GM21390 (cell line): ENCODE measurements at regions not wholly inside any gene's neighbourhood (a gene's known extent, or its start where the extent isn't known, plus 50 kb on each side); places are given as distances from the start of the nearest gene placed in this dataset.

Experiments used
- ATAC-seq: cut with Tn5 transposase; IDR thresholded peaks from one replicate; pipeline ENCODE4 v1.9.1; 2021; ENCODE audit not compliant: unreplicated experiment

DNA sequence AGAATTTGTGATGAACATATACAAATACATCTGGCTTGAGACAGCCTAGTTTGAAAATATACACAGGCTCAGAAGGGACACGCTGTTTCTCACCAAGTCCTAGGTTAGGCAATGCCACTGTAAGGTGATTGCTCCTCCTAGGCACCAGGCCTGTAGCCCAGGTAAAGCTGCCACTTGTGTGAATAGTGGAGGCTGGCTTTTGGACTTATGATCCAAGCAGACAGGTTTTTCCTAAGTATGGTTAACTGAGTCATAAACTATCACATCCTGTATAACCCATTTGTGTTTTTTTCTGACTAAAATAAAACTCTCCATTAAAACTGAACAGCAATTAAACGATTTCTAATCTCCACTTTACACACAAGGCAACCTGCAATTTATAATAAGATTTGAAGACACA is 81.0 kb downstream of the SEMA4F start:
- ATAC-seq: no peak

DNA sequence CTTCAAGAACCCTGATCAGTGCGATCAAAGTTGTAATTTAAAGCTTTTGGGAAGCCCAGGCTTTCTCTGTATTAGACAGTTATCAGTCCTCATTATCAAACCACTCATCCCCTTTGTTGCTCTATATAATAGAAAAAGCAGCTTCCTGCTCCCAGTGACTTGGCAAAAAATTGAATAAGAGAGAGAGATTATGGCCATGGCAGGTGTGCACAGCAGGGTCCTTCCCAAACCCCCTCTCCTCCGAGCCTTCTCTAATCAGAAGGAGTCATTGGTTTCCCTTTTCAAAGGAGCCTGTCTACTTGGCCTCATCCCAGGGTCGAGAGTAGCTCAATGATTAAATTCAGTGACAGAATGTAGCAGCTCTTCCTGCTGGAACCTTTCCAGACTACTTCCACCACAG is 81.5 kb downstream of the SEMA4F start:
- ATAC-seq: no peak

DNA sequence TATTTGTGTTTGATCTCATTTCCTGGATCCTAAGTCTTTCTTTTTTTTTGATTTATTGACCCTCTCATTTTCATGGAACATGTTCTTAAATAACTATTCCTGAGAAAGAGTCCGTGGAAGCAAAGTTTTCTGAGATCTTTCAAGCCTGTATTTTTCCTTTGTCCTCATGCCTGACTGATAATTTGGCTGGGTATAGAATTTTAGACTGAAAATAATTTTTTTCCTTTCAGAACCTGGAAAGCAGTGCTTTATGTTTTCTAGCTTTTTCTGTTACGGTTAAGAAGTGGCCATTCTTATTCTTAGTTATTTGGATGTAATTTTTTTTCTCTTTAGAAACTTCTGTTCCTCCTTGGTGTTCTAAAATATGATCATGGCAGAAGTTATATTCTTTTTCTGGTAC is 82.5 kb downstream of the SEMA4F start:
- ATAC-seq: no peak

DNA sequence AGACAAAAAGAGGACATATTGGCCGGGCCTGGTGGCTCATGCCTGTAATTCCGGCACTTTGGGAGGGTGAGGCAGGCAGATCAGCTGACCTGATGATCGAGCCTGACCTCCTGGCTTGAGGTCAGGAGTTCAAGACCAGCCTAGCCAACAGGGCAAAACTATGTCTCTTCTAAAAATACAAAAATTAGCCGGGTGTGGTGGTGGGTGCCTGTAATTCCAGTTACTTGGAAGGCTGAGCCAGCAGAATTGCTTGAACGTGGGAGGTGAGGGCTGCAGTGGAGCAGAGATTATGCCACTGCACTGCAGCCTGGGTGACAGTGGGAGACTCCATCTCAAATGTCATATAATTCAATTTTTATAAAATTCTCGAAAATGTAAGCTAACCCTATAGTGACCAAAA is 84.5 kb downstream of the SEMA4F start:
- no peak for ATAC-seq

DNA sequence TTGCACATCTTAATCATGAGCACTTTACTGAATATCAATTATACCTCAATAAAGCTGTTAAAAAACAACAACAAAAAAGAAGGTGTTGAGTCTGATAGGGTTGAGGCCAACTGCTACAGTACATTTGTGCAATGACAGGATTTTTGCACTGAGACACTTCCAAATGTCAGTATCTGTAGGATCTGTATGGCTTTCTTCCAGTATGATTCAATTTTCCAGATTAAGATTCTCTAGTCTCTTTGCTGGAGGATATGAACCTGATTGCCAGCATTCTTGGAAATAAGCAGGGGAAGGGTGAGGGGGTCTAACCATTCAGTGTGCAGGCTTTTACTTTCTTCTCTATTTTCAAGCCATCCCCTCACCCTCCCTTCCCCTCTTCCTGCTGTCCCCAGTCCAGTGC is 85.1 kb downstream of the SEMA4F start:
- no peak for ATAC-seq

DNA sequence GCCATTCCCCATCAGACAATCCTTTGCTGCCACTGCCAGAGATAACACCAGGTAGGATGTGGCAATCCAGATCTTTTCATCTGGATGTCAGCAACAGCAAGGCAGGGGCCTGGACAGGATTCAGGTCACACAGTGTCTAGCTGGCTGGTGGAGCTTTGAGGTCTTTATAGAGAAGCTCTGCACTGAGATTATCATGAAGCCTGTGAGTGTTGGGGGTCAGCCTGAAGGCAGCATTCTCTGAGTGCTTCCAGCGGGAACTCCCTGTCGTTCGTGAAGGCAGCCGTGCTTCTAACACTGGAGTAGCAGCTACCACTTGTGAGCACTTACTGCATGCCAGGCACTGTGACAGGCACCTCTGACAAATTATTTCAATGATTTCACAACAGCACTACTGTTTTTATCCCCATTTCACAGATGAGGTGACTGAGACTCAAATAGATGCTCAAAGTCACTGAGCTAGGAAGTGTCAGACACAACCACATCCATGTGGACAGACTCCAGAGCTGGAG is 85.7 kb downstream of the SEMA4F start:
- no peak for ATAC-seq

DNA sequence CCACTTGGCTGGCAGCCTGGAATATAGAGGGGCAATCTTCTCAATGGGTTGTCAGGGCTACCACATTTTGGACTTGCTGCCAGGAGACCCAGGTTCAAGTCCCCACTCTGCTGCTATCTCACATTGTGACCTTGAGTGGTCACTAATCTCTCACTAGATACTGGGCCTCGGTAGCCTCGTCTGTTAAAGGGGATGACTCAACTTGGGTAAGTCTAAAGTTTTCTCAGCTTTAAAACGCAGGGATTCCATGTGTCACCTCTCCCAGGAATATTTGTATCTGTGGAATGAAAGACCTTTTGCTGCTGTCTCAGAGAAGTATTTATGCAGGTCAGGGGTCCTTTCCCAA is 86.3 kb downstream of the SEMA4F start:
- ATAC-seq: no peak

DNA sequence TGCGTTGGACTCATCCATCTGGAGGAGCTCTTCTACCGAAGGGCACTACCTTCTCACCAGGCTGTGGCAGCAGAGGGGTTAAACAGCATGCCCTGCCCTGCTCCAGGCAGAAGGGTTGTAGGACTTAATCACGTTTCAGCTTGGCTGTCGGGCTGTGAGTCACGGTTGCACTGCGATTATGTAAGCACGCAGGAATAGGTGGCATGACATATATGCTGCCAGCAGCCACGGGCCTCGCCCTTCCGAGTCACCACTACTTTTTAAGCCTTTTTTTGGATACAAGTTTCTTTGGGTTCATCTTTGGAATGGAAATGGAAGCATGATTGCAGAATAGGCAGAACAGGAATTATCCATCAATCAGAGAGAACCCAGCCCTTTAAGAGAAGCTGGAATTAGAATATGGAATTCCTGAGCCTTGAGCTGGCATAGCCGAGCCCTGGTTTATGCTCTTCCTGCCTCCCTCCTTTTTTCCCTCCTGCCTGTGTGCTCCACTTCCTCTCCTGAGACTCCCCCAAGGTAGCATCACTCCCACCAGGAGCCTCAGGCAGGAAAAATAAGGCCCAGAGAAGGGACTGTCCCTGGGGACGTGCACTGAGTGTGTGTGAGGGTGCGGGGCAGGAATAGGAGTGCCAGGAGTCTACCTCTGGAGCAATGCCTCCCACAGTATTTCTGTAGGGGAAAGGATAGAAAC is 86.8 kb downstream of the SEMA4F start:
- no peak for ATAC-seq

DNA sequence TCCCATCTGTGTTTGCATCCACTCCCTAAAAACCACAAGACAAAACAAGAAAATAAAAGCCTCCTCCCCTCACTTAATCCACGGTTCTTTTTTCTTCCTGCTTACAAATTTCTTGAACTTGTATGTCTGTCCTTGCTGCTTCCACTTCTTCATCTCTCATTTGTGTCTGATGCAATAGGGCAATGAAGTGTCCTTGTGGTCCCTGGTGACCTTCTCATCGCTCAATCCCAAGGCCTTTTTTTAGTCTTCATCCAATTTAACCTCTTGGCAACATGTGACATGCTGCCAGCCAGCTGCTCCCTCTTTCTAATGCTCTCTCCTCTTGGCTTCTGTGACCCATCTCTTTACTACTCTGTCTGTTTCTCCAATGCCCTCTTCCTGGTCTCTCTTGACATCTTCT is 87.6 kb downstream of the SEMA4F start:
- ATAC-seq: no peak

DNA sequence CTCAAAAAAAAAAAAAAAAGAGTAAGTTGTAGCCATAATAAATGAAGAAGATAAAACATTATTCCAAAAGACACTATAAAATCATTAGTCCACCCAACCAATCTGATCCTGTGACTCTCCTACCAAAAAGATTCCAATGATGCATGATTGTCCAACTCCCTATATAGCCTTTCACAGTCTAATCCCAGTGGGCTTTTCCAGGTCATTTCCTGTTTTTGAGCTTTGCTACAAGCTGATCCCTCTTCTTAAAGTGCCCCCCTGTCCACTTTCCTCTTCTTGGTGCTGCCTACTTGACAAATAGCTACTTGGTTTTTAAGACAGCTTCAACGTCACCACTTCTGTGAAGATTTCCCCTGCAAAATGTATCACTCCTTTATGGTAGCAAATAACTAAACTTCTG is 88.4 kb downstream of the SEMA4F start:
- ATAC-seq: no peak

DNA sequence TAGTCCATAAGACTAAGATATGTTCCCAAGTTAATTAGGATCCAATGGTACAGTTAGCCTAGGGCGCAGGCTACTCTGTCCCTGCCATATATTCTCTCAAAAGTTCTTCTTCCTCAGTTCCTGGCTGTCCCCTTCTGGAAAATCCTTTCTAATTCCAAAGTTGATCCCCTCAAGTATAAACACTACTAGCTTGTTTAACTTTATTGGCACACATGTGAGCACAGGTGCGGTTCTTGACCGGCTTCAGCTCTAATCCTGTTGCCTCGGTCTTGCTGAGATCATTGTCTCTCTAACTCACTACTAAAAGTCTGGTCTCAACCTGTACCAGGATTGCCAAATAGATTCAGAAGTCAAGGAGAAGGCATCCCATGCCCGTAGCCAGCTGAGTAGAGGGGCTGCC is 89.0 kb downstream of the SEMA4F start:
- ATAC-seq: no peak

DNA sequence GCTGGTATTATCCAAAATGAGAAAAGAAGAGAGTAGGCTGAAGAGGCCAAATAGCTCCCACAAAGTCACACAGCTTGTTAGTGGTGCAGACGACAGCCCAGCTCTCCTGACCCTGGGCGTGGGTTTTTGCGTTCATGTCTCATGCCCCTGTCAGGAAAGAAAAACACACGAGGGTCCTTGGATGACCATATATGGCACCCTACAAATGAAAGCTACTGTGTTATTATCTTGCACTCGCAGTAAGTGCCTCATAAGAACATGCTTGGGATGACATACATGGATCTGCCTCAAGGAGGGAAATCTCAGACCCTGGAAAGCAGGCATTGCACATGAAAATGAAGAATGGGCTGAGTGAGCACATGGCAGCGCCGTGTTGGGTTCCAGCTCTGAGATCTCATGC is 89.7 kb downstream of the SEMA4F start:
- no peak for ATAC-seq

DNA sequence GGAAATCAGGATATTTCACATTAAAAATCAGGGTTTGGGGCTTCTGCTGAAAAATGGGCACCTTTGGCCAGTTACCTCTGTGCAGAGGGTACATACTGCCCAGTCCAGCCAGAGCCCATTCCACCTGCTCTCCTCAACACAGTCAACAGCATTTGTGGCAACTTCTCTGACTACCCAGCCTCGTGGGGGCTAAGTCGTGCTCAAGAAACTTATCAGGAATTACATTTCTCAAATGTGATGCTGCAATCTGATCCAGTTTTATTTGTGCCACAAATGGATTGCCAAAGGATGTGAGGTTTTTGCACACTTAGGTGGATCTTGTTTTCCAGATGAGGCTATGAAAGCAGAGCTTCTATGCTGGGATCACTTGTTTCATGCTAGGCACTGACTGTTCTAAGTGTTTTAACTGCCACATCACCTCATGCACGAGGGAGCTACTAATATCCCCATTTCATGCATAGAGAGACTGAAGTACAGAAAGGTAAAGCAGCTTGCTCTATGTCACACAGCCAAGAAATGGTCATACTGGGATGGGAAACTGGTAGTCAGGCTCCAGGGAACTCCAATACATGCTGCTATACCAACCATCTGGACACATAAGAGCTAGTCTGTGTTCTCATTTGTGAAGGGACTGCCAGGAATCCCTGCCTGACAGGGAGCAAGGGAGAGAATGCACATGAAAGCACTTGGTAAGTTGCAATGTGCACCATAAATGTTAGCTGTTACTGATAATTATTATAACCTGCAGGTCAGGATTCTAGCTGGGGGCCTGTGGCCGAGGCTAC is 89.0 kb upstream of the HK2 start:
- no peak for ATAC-seq

DNA sequence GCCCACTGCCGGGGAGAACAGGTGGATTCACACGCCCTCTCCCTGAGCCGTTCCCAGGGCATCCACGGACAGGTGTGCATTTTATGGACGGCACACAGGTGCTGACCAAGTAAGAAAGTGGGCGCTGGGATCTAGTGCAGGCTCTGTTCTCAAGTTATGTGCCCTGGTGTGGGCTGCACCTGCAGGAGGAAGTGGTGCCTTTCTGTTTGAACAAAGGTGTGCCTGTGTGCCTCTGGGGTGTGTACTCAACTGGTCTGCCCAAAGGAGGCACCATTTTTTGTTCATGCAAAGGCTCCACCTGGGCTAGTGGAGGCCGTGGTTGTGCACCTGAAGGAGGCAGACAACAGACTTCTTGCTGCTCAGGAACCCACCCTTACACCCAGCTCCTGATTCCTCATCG is 88.2 kb upstream of the HK2 start:
- ATAC-seq: no peak

DNA sequence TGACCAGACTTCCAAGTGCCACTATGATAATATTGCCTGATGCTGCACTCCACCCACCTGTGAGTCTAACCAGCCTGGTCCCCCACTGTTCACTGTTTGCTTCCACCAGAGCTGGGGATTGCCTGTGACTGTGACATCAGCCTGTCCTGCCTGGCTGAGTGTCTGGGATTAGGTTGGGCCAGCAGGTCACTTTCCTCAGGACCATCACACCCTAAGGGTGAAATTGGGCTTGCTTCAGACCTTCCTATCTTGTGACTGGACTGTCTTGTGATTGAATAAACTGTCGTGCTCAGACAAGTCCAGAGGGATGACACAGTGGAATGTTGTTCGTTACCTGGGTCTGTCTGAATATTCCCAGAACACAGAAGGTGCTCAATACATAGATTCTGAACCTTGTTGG is 87.4 kb upstream of the HK2 start:
- no peak for ATAC-seq

DNA sequence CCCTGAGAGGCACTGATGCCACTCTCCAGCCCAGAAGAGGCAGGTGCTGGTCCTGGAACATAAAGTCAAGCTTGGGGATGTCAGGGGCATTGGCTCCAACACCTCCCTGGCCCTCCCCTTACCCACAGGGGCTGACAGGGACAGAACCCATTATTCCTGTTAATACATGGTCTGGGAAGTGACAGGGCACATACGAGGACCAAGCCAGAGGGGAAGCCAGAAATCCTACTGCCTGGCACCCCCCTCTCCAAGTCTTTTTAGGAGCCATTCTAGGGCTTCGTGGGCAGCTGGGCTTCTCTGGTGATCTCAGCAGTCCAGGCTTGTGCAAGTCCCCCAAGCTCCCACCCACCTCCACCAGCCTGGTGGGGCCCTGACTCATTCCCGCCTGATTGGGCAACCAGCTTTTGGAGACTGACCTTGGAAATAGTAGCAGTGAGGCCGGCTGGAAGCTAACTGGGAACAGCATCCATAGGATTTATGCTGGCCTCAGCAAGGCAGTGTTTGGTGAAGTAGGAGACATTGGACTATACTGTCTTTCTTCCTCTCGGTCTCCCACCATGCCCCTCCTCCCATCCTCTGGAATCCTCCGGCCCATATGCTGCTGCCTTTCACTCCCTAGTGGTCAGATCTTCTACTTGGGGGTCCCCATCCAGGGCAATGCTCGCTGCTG is 86.4 kb upstream of the HK2 start:
- ATAC-seq: no peak

DNA sequence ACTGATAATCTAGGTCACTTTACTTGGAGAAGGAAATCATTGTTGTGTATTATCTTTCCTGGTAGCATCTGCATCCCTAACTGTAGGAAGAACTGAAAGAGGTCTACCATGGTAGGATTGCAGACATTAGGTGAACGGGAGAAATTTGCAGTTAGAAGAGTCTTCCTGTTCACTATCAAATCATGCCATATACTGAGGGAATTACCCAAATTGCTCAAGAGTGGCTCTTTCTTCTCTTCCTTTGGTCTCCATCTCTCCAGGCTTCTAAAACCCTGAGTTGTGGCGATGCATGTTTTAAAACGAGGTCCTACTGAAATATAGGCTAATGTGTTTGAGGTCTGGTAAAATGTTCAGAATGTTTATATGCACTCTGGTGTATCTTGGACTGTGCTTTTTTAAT is 85.3 kb upstream of the HK2 start:
- no peak for ATAC-seq

DNA sequence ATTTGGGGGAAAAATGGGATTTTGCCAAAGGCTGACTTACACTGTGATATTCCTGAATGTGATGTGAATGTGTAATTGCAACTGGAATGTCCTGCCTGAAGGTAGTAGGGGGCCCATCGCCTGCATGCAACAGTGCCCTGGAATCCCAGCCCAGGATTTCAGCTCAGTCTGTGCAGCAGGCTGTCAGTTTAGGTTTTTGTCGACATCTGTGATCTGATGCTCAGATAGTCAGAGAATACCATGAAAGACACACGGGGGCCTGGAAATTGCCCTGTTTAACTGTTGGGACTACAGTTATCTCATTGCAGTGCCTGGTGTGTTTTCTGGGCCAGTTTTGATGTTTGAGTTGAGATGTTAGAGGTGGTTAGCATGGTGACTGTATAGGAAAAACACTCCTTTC is 84.5 kb upstream of the HK2 start:
- ATAC-seq: no peak

DNA sequence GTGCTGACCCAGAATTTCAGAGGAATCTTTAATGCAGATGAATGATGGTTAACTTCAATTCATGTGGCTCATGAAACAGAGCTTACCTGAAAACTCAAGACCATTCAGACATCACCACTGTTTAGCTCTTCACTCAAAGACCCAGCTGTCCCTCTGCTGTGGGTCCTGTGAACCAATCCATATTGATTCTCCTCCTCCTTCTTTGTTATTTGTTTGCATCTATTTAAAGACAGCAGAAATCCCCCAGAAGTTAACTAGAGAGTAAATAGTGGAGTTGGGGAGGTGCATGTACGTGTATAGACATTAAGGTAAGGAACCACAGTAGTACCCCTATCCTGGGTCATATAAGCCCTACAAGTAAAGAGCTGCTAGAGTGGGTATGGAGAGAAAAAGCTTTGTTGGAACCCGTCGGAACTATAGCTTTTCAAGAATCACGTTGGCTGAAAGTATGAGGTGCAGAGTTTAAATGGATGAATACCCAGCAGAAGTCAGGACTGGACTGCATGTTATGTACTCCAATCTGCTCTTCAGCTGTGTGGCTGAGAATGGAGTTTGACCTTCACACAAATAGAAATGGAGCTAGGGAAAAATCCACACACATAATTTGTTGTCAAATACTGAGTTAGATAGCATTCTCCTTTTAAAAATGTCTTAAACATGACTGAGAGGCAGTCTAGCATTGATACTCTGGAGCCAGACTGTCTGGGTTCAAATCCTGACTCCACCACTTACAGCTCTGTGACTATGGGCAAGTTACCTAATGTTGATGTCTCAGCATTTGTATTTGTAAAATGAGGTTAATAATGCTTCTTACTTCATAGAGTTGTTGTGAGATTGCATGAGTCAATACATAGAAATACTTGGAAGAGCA is 81.7 kb upstream of the HK2 start:
- ATAC-seq: no peak

DNA sequence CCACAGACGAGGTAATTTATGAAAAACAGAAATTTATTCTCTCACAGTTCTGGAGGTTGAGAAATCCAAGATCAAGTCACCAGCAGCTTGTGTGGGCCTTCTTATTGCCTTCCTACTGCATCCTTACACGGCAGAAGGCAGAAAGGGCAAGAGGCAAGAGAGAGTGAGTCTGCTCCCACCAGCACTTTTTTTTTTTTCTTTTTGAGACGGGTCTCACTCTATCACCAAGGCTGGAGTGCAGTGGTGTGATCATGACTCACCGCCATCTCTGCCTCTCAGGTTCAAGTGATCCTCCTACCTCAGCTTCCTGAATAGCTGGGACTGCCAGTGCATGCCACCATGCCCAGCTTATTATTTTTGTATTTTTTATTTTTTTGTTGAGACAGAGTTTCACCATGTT is 78.5 kb upstream of the HK2 start:
- no peak for ATAC-seq

DNA sequence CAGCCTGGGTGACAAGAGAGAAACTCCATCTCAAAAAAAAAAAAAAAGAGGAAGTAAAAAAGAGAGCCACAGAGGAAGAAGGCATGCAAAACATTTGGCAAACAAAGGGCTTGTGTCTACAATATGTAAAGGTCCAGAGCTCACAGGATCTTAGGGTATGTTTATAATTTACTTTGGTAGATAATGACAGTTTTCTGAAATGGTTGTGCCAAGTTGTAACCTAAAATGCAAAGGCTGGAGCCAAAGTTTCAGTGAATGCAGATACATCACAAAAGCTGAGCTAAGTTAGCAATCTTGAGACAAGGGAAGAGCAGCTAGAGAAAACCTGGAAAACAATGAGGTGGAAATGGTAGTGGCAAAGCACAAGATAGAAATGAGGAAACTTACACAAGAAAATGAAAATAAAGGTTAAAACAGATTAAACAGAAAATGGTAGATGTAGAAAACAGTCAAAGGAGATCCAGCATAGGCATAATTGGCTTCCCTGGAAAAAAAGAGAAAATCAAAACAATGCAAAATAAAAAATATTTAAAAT is 77.5 kb upstream of the HK2 start:
- ATAC-seq: no peak
